NOMO-1 treated with dmso at 0.1 percent for 144 hours (cell line): ENCODE measurements at regions not wholly inside any gene's neighbourhood (a gene's known extent, or its start where the extent isn't known, plus 50 kb on each side); places are given as distances from the start of the nearest gene placed in this dataset.

Source experiments
- DNase-seq: peaks from one replicate; lab custom pipeline; 2025; ENCODE audit not compliant: unreplicated experiment; lab: John Stamatoyannopoulos, UW

GRCh38 chr2:120828066-120828465 is 92.4 kb downstream of the GLI2 start:
- no peak for DNase-seq

DNA sequence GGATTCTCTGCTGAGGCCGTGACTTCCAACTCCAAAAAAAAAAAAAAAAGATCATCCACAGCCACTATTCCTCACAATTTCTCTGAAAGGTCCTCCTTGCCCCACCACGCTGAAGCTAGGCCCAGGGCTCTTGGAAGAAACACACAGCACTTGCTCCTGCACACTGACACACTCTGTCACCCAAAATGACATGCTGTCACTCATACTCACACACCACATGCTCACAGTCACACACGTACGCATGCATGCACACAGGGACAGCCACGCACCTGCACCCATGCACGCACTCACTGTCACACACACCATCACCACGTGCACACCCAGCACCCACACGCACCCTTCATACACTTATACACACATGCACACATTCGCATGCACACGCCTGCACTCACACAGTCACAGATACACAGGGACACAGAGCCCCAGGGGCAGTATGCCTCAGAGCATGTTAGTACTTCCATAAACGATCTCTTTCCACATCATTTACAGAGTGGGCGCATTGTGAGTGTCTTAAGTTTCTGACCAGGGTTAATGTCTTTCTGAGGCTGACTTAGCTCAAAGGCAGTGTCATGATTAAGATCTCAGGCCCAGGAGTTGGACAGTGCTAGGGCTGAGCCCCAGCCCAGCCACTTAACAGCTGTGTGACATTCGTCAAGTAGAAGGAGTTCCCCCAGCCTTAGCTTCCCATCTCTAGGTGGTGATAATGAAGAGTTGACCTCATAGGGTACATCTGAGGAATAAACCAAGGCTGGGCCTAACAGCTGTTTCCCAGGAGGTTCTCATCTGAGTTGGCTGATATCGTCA is 93.4 kb downstream of the GLI2 start:
- DNase-seq = no peak

- no peak for DNase-seq
These were observed 94.0 kb downstream of the GLI2 start for GRCh38 chr2:120829633-120830025.

GRCh38 chr2:120830096-120830830 is 94.6 kb downstream of the GLI2 start:
- no peak for DNase-seq

DNA sequence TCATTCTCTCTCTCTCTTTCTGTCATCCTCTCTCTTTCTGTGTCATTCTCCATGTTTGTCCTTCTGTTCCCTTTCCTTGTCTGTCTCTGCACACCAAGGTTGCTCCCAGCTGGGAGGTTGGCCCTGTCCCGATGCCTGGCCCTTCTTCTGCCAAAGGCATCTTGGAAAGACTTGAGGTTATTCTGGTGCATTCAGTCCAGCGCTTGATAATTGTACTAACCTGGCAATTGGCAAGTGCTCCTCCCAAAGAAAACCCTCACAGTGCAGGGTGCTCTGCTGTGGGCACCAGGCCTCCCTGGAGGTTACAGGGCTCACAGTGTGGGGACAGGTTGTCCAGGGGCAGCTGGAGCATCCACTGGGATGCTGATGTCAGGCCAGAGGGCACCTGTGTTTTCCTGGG is 95.4 kb downstream of the GLI2 start:
- DNase-seq = no peak

- no peak for DNase-seq
These were observed 96.2 kb downstream of the GLI2 start for GRCh38 chr2:120831891-120832290.

DNA sequence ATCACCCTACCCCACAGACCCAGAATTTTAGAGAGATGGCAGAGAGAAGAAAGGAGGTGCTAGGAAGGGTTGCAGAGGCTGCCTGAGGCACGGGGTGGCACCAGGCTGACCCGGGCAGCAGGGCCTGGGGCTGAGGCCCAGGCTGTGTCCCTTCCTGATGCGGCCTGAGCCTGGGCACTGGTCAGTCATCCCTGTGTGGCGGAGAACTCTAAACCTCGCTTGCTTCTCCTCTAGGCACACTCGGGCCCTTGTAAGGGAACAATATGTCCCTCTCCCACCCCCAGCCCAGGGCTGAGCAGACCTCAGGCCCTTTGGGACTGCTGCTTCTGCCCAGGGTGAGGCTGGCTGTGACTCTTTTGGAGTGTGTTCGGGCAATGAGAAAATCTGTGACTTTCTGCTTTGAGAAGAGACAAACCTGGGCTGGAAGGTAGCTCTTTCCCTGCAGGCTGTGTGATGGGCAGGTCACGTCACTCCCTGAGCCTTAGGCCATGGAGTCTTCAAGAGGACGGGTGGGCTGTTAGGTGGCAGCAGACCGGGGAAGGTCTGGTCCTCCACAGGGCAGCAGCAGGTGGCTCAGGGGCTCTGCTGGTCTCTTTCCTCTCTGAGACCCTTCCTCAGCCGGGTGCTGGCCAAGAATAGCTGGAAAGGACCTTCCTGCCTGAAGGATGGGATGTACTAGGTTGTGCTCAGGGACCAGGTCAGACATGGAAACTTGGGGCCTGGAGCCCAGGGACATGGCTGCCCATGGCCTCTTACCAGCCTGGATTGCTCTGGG is 96.8 kb downstream of the GLI2 start:
- no peak for DNase-seq

DNA sequence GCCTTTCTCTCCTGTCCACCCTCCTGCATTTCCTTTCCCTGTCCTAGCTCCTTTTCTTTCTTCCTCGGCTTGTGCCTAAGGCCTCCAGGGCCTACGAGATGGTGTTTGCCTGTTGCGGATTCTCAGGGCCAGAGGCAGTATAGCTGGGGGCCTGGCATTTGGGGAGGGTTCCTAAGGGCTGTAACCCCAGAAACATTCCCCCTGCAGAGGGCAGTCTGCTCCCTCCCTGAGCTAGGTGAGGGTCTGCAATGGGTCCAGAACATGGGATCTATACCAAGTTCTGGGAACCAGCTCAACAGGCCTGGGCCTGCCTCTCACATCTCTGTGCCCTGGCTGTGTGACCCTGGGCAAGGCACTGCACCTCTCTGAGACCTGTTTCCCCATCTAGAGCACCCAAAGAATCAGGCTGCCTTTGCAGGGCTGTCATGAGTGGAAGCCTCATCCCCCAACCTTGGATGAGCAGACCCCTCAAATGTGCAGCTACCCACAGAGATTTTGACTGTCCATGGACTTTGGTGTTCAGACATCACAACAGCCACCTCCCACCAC is 97.5 kb downstream of the GLI2 start:
- no peak for DNase-seq

- no peak for DNase-seq
These were observed 98.5 kb downstream of the GLI2 start for GRCh38 chr2:120834206-120834605.

GRCh38 chr2:120836281-120836680 is 100.6 kb downstream of the GLI2 start:
- DNase-seq = no peak

- no peak for DNase-seq
These were observed 105.3 kb downstream of the GLI2 start for GRCh38 chr2:120840795-120841487.

DNA sequence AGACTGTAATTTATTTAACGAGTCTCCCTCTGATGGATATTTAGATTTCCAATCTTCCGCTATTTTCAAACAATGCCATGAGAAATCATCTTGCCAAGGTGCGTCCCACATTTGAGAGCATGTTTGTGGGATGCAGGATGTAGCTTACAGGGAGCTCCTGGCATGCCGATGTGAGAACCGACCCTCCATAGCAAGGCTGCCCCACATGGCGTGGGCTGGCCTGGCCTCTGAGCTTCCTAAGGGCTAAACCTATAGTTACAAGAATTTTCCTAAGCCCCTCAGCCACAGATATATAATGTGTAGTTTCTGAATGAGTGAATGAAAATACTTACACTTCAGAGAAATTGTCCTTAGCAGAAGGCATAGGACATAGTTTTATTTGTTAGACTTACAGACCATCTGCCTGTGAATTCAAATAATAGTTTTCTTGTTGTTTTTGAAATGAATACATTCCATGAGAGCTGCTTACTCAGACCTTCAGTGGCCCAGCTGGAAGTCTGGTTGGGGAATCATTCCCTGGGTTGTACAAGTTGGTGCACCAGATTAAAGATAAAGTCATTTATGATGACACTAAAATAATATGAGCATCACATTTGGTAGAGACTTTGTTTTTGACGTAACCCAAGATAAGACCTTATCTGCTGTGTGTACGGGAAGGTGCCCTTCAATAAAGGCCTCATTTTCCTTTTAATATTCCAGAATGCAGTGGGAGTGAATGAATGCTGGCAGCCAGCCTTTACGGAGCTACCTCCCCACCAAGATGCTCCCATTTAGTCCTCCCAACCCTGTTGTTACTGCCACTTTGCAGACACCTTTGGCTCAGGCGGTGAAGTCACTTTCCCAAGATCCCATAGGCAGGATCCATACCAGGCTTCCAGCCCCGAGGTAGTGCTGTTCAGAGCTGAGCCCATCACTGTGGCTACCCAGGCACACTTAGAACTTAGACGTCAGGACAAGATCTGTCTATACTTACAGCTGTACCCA is 107.1 kb downstream of the GLI2 start:
- no peak for DNase-seq

DNA sequence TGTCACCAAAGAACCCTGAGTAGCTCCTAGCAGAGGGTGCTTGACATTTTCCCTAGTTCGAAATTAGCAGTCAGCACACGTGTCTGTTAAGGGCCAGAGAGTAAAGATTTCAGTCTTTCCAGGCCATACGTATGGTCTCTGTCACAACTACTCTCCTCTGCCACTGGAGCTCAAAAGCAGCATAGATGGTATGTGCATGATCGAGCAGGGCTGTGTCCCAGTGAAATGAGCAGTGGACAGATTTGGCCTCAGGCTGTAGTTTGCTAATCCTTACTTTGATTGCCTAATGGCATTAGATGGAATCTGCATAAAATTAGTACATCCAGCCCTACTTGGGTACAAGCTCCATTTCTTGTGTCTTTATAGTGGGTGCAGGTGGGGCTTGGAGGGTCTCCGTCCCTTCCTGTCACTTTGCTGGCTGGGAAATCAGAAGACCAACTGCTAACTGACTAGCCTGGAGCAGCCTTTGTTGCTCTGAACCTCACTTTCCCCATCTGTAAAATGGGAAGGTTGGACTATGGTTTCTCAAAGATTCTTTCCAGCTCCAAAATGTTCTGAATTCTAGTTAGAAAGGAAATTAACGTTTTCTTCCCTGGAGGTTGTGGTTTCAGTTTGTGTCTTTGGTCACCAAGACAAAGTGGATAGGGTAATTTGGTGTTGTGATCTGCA is 108.5 kb downstream of the GLI2 start:
- DNase-seq = no peak

GRCh38 chr2:120845277-120845676 is 109.6 kb downstream of the GLI2 start:
- DNase-seq = no peak

- no peak for DNase-seq
These were observed 110.9 kb downstream of the GLI2 start for GRCh38 chr2:120846406-120847095.

DNA sequence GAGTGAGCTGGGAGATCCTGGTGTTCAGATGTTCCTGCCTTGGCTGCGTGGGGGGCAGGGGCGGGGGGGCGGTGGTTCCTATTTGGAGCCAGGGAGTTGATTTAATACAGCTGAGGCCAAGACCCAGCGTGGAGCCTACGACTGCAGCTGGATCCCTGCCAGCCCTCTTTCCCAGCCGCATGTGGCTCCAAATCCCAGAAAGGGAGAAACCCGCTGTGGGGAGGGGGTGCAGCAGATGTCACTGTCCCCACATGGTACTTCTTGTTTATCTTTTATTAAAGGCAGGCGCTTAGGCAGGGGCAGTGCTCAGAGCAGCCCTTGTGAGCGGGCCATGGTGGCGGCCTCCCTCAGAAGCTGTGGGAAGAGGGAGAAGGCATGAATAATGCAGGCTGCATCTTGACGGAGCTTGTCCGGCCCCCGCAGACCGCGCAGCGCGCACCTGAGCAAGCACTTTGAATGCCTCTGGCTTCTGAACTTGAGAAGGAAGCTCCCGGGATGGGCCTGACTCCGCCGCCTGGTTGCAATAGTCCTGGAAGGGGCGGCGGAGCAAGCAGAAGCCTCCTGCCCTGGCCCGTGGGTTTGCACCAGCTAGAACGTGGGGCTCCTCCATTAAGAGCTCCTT is 112.1 kb downstream of the GLI2 start:
- DNase-seq = no peak

DNA sequence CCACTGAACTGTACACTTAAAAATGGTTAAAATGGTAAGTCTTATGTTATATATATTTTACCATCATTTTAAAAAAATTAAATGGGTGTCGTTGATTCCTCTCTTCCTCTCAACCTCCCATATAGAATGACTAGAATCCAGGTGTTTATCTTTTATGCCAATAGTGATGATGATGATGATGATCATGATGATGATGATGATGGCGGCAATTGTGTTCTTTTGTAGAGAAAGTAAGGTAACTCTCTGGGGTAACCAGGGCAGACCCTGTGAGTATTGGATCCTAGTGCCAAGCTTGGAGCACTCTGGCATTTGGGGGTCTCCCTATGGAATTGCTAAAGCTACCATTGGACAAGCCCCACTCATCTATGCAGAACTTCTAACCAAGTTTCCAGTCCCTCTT is 113.6 kb downstream of the GLI2 start:
- DNase-seq = no peak

DNA sequence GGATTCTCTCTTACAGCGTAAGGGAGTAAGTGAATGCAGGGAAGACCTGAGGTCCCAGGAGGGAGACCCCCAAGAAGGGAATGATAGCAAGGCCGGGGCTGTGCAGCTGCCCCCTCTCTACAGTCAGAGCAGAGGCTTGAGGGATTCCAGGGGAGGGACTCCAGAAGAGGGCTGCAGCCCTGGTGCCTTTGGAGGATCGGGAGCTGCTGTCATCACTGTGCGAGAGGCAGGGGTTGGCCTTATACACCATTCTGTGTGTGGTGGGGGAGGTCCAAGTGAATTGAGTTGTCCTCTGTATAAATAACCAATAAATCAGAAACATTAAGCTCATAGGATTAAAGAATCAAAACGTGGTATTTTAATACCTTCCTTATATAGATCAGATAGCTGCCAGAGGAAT is 114.9 kb downstream of the GLI2 start:
- DNase-seq = no peak
